ENCODE measurements at regions not wholly inside any gene's neighbourhood (a gene's known extent, or its start where the extent isn't known, plus 50 kb on each side); places are given as distances from the start of the nearest gene placed in this dataset.

DNA sequence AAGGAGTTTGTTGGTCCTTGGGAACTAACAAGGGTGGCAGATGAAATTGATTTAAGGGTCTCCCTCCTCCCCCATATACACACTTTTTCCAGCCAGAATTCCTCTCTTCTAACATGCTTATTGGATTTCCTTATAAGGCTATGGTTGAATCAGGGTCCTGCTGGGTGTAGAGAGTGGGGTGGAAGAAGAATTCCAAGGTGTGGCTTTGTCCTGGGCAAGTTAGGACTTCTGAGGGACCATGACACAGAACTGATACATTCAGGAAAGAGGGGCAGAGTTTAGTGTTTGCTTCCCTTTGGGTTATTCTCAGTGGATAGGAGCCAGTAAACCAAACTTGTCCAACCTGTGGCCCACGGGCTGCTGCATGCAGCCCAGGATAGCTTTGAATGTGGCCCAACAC, 116.5 kb downstream of the SNX18 start:
- DNase-seq: no peak

DNA sequence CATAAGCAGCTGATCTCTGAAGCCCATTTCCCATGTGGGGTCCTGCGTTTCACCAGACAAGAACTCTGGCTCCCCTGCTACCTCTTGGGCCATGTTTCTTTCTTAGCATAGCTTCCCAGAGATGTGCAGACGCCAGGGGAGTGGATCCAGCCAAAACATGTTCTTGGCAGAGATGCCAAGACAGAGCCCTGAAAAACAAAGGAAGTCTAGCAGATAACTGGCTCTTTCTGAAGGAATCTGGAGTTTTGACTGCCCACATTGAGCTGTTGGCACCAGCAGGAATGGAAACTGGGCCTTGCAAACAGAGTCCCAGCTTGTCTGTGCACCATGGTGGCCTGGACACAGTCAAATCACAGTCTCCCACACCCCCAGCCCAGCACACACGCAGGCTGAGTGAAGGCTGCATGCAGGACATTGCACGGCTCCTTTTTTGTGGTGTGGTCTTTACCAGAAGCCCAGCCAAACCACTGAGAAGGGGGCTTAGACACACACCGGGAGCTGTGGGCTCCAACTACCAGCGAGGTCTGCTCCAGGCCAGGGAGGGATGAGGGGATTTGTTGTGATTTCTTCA, 114.7 kb downstream of the SNX18 start:
- no peak for DNase-seq

DNA sequence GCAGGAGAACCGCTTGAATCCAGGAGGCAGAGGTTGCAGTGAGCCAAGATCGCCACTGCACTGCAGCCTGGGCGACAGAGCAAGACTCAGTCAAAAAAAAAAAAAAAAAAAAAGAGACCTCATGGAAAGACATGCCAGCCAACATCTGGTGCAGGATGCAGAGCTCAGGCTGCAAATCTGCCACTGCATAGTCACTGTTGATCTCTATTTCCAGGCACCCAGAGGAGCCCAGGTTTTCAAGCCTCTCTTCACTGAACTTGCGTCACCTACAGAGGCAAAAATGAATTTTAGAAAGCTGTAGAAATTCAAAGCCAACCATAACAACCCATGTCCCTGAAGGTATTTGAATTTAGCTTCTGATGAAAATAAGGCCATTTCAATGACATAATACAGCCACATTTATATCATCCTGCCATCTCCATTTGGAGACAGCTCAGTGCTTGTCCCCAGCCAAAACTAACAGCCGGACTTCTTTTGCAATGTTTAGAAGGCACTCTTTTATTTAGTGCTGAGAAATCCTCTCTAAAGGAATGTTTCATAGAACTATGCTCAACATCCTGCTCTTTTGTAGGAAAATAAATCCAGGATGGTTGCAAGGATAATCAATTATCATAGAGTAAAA, 113.3 kb downstream of the SNX18 start:
- no peak for DNase-seq

DNA sequence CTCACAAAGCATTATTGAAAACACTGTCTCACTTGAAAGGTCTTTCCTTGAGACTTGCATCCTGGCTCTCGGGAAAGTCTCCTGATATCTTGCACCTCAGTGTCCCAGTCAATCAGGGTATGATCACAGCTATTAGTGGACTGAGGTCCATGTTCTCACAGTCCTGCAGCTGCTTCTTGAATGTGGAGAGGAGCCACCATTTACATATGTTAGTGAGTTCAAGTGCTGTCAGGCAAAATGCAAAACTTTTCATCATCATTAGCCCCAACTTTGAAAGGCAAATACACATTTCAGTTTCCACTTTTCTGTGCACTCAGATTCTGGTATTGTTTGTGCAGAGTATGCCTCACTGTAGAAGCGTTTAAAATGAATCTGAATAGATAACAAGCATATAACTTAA, 111.6 kb downstream of the SNX18 start:
- DNase-seq: no peak

GRCh38 chr5:54628050-54628449, 110.5 kb downstream of the SNX18 start:
- DNase-seq: no peak

DNA sequence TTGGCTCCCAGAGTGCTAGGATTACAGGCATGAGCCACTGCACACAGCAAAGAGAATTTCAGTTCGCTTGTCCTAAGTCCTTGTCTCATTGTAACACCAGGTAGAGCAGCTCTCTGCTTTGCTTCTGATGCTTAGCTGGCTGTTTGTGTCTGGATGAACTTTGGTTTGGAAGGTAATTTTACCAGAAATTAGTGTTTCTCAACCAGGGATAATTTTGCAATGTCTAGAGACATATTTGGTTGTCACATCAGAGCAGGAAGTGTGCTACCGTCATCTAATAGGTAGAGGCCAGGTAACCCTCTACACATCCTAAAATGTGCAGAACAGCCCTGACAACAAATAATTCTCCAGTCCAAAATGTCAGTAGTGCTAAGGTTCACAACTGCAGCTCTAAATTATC, 108.8 kb downstream of the SNX18 start:
- DNase-seq: no peak

- no peak for DNase-seq
Observed at GRCh38 chr5:54624805-54625568, 107.4 kb downstream of the SNX18 start.

GRCh38 chr5:54621709-54622108, 104.2 kb downstream of the SNX18 start:
- no peak for DNase-seq

- DNase-seq: no peak
Observed at GRCh38 chr5:54621048-54621447, 103.5 kb downstream of the SNX18 start.

GRCh38 chr5:54620141-54620933, 102.8 kb downstream of the SNX18 start:
- DNase-seq: no peak

DNA sequence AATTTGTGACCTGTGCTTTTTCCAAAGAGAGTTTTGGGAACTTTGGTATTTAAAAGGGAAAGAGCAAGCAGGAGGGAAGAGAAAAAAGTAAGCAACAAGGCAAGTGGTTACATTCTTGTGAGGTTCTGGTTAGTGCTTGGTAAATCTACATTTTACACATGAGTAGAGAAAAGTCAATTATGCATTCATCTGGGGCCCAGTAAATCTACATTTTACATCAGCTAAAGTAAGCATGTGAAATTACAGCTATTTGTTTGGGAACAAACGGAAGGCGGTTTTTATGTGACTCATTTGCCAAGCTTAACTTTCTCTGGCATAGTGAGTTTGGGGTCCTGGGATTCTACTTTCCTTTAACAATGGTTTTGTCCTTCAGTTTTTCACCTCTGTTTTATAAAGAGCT, 102.2 kb downstream of the SNX18 start:
- no peak for DNase-seq

- DNase-seq: no peak
Observed at GRCh38 chr5:54616518-54617220, 99.1 kb downstream of the SNX18 start.

DNA sequence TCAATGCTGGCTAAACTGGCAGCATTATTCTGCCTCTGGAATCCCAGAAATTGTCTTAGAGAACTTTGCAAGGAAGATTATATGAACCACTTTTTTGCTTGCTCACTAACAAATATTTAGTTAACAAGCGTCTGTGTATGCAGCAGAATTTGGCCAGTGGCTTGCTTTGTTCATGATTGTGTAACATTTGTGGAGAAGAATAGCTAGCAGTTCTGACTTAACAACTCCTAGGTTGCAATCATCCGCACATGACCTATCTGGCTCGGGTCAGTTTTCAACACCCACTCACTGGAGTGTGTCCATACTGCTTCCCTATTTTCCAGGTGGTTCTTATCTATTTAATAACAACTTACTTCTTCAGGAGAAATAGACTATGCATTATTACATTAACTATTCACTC, 98.5 kb downstream of the SNX18 start:
- DNase-seq: no peak

GRCh38 chr5:54615381-54615780, 97.8 kb downstream of the SNX18 start:
- DNase-seq: no peak

DNA sequence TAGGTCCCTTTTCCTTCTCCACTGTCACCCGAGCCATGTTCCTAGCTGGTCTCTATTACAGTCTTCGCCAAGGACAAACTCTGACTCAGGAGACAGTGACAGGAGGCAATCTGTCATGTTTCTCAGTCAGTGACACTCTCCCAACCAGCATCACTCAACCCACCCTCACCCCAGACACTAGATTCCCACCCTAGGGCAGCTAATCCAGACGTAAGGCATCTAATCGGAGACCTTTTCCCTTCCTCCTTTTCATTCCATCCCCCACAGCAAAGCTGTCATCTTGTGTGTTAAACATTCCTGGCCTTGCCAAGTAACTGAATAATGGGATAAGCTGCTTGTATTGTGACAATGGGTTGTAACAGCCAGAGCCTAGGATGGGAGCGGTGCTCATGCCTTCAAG, 95.2 kb downstream of the SNX18 start:
- no peak for DNase-seq

GRCh38 chr5:54611290-54611951, 93.9 kb downstream of the SNX18 start:
- no peak for DNase-seq

GRCh38 chr5:54610197-54610944, 92.8 kb downstream of the SNX18 start:
- no peak for DNase-seq

DNA sequence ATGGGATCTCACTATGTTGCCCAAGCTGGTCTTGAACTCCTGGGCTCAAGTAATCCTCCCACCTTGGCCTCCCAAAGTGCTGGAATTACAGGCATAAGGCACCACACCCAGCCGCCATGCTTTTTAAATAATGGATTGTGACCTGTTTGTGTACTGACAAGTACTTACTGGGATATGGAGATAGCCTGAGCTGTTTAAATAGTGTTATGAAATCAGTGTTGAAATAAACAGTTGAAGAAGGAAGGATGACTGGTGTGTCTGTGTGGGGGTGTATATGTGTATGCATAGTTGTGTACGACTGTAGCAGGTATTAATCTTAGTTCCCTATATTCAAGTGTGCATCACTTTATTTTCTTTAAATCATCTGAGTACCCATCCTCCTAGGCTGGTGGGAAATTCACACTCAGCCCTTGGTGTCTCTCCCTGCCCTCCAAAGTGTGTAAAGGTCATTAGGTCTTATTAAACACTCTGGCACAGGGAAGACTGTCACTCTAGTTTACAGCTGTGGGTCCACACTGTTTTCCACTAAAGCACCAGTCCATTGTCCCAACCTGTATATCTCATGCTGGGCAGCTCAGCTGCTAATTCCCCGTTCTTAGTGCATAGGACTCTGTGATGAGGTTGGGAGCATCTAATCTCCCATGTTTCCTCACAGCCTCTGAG, 91.0 kb downstream of the SNX18 start:
- DNase-seq: no peak

DNA sequence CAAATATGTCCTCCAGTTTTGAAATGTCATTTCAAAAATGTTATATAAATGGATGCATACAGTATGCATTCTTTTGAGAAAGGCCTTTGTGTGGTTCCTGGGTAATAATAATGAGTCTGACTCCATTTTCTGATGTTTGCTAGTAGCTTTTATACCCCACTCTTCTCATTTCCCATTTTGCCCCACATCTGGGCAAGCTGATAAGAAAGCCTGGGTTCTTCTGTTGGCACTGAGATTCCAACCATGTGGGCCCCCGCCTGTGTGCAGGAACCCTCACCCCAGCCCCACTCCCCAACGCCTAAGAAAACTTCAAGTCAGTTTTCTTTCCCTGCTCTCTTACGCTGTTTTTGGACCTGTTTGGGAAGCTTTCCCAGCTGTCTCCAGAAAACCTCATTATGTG, 89.4 kb downstream of the SNX18 start:
- DNase-seq: no peak

- no peak for DNase-seq
Observed at GRCh38 chr5:54603372-54603771, 85.8 kb downstream of the SNX18 start.

- no peak for DNase-seq
Observed at GRCh38 chr5:54602475-54602874, 84.9 kb downstream of the SNX18 start.
